Astrocyte (in vitro differentiated cells and primary cell): ENCODE measurements at regions not wholly inside any gene's neighbourhood (a gene's known extent, or its start where the extent isn't known, plus 50 kb on each side); places are given as distances from the start of the nearest gene placed in this dataset.

ENCODE experiments used
- DNase-seq: peaks from one replicate; pipeline ENCODE4 v3.0.0-alpha.2; 2010; ENCODE audit warnings: low read depth
- FAIRE-seq: peaks from 2 replicates; lab custom pipeline; 2011; peaks lifted over from hg19 to GRCh38; lab: Jason Lieb, UNC
- H2AFZ ChIP-seq: 2 replicates; pipeline ENCODE4 v1.6.0; 2012; ENCODE audit warnings: low read depth, low read length, inconsistent platforms
- H3K27ac ChIP-seq: 2 replicates; pipeline ENCODE4 v1.5.1; 2011; ENCODE audit warnings: low read depth, low read length, inconsistent platforms
- H3K27me3 ChIP-seq: 2 replicates; pipeline ENCODE4 v1.6.0; 2011; ENCODE audit warnings: low read length, inconsistent platforms; ENCODE audit not compliant: insufficient read depth
- H3K36me3 ChIP-seq: 2 replicates; pipeline ENCODE4 v1.5.1; 2011; ENCODE audit warnings: low read length, inconsistent platforms; ENCODE audit not compliant: insufficient read depth
- H3K4me1 ChIP-seq: 2 replicates; pipeline ENCODE4 v1.5.1; 2011; ENCODE audit warnings: low read length, inconsistent platforms; ENCODE audit not compliant: insufficient read depth
- H3K4me2 ChIP-seq: 2 replicates; pipeline ENCODE4 v1.6.0; 2012; ENCODE audit warnings: low read length, inconsistent platforms
- H3K4me3 ChIP-seq: 2 replicates; pipeline ENCODE4 v1.5.1; 2011; ENCODE audit warnings: low read depth, mild to moderate bottlenecking, low read length, inconsistent platforms; ENCODE audit not compliant: insufficient read depth
- H3K79me2 ChIP-seq: 2 replicates; pipeline ENCODE4 v1.6.0; 2012; ENCODE audit warnings: mild to moderate bottlenecking, low read length, inconsistent platforms; ENCODE audit not compliant: insufficient read depth
- H3K9ac ChIP-seq: 2 replicates; pipeline ENCODE4 v1.6.0; 2012; ENCODE audit warnings: mild to moderate bottlenecking, low read length, inconsistent platforms
- H3K9me3 ChIP-seq: 2 replicates; pipeline ENCODE4 v1.5.1; 2012; ENCODE audit warnings: low read depth, mild to moderate bottlenecking, low read length, inconsistent platforms; ENCODE audit not compliant: insufficient read depth
- H4K20me1 ChIP-seq: 2 replicates; pipeline ENCODE4 v1.6.0; 2012; ENCODE audit warnings: low read length, inconsistent platforms; ENCODE audit not compliant: insufficient read depth
- H3K27ac Mint-ChIP-seq: one replicate; pipeline ENCODE4 v1.8.0; 2021; ENCODE audit warnings: mild to moderate bottlenecking, mixed read lengths; ENCODE audit not compliant: unreplicated experiment
- H3K27me3 Mint-ChIP-seq: one replicate; pipeline ENCODE4 v1.8.0; 2021; ENCODE audit warnings: low read depth, mixed read lengths; ENCODE audit not compliant: unreplicated experiment
- H3K36me3 Mint-ChIP-seq: one replicate; pipeline ENCODE4 v1.8.0; 2021; ENCODE audit warnings: low read depth, mixed read lengths; ENCODE audit not compliant: unreplicated experiment
- H3K4me1 Mint-ChIP-seq: one replicate; pipeline ENCODE4 v1.8.0; 2021; ENCODE audit warnings: low read depth, mixed read lengths; ENCODE audit not compliant: unreplicated experiment
- H3K4me3 Mint-ChIP-seq: one replicate; pipeline ENCODE4 v1.8.0; 2021; ENCODE audit warnings: mild to moderate bottlenecking, moderate library complexity, mixed read lengths; ENCODE audit not compliant: unreplicated experiment
- H3K9me3 Mint-ChIP-seq: one replicate; pipeline ENCODE4 v1.8.0; 2021; ENCODE audit warnings: mild to moderate bottlenecking, mixed read lengths; ENCODE audit not compliant: unreplicated experiment
- CTCF ChIP-seq: IDR thresholded peaks from 2 replicates; pipeline ENCODE4 v1.5.1; 2011; ENCODE audit warnings: low read depth, mild to moderate bottlenecking, inconsistent platforms, low read length, moderate library complexity; ENCODE audit not compliant: insufficient read depth
- EZH2 ChIP-seq: IDR thresholded peaks from 2 replicates; pipeline ENCODE4 v1.6.1; 2012; ENCODE audit warnings: mild to moderate bottlenecking, low read length, inconsistent platforms; ENCODE audit not compliant: insufficient read depth

- H3K4me1 ChIP-seq = no peaks in the 10 kb centered on the region
These were observed 986.5 kb downstream of the TDRD15 start for GRCh38 chr2:22110244-22110651.

GRCh38 chr2:22124003-22124402 lies 1000.2 kb downstream of the TDRD15 start:
- FAIRE-seq = no peak
- Histone ChIP-seq H2AFZ (no peak overlapping the region), H3K27me3 (no peaks in the 10 kb centered on the region), H3K4me2 (no peak overlapping the region), H3K4me1 (no peaks in the 10 kb centered on the region), H3K4me3 (no peak overlapping the region), H3K9ac (no peak overlapping the region), H3K9me3 (peaks cover 5% of the 10 kb centered on the region), H3K36me3 (no peaks in the 10 kb centered on the region), H3K79me2 (no peaks in the 10 kb centered on the region), H4K20me1 (no peaks in the 10 kb centered on the region), H3K27ac (no peak overlapping the region)
- TF ChIP-seq CTCF (no peak), EZH2 (no peak)
- Mint-ChIP-seq H3K36me3 (no peaks in the 10 kb centered on the region), H3K27ac (no peak overlapping the region), H3K4me3 (no peak overlapping the region), H3K27me3 (no peaks in the 10 kb centered on the region), H3K9me3 (peaks cover 3% of the 10 kb centered on the region), H3K4me1 (peaks cover 2% of the 10 kb centered on the region)
- DNase-seq = no peak

More at GRCh38 chr2:22110244-22110651, 986.5 kb downstream of the TDRD15 start:
- Mint-ChIP-seq H3K4me1 (no peaks in the 10 kb centered on the region), H3K27me3 (no peaks in the 10 kb centered on the region), H3K36me3 (no peaks in the 10 kb centered on the region), H3K4me3 (no peak overlapping the region), H3K27ac (no peak overlapping the region), H3K9me3 (no peaks in the 10 kb centered on the region)
- Histone ChIP-seq H3K79me2 (no peaks in the 10 kb centered on the region), H3K27me3 (no peaks in the 10 kb centered on the region), H3K4me2 (no peak overlapping the region), H3K9ac (no peak overlapping the region), H2AFZ (no peak overlapping the region), H4K20me1 (no peaks in the 10 kb centered on the region), H3K4me3 (no peak overlapping the region), H3K27ac (no peak overlapping the region), H3K36me3 (no peaks in the 10 kb centered on the region), H3K9me3 (no peaks in the 10 kb centered on the region)
- TF ChIP-seq CTCF (no peak), EZH2 (no peak)
- no peak for DNase-seq
- FAIRE-seq = no peak

GRCh38 chr2:22126106-22126505 lies 1002.3 kb downstream of the TDRD15 start:
- Histone ChIP-seq H2AFZ (no peak overlapping the region), H3K27me3 (no peaks in the 10 kb centered on the region), H3K9ac (no peak overlapping the region), H3K79me2 (no peaks in the 10 kb centered on the region), H3K36me3 (no peaks in the 10 kb centered on the region), H4K20me1 (no peaks in the 10 kb centered on the region), H3K4me2 (no peak overlapping the region), H3K4me3 (no peak overlapping the region), H3K9me3 (peaks cover 5% of the 10 kb centered on the region), H3K4me1 (no peaks in the 10 kb centered on the region), H3K27ac (no peak overlapping the region)
- no peak for FAIRE-seq
- H3K4me1 Mint-ChIP-seq = peaks cover 2% of the 10 kb centered on the region
- no peak overlapping the region for H3K4me3 Mint-ChIP-seq
- no peaks in the 10 kb centered on the region for H3K27me3 Mint-ChIP-seq
- no peak for TF ChIP-seq EZH2
- TF ChIP-seq CTCF = no peak
- no peak for DNase-seq
- H3K36me3 Mint-ChIP-seq = no peaks in the 10 kb centered on the region
- H3K9me3 Mint-ChIP-seq = peaks cover 3% of the 10 kb centered on the region
- H3K27ac Mint-ChIP-seq = no peak overlapping the region
